HEK293T (cell line): ENCODE measurements at regions not wholly inside any gene's neighbourhood (a gene's known extent, or its start where the extent isn't known, plus 50 kb on each side); places are given as distances from the start of the nearest gene placed in this dataset.
A peak's percentile ranks its signal among the peaks of the same experiment; 100 is the strongest.

ENCODE experiments used
- CTCF ChIA-PET: fragments of 350-600 bp; formaldehyde crosslinking; extraction: SDS; loops from one replicate; lab custom pipeline; 2021; ENCODE audit warnings: antibody characterized with exemption, inconsistent platforms; lab: Yijun Ruan, JAX
- POLR2A ChIA-PET: fragments of 350-600 bp; formaldehyde crosslinking; extraction: SDS; loops from one replicate; lab custom pipeline; 2020; ENCODE audit warnings: antibody characterized with exemption, inconsistent platforms; lab: Yijun Ruan, JAX
- DNase-seq: peaks from one replicate; pipeline ENCODE4 v3.0.0; 2012; ENCODE audit warnings: mixed read lengths; ENCODE audit errors: extremely low spot score
- ARNT ChIP-seq: fragments of 450-650 bp; IDR thresholded peaks from 2 replicates; pipeline ENCODE4 v1.6.1; 2017; ENCODE audit warnings: mild to moderate bottlenecking
- BHLHE40 ChIP-seq: fragments of 450-650 bp; IDR thresholded peaks from 2 replicates; pipeline ENCODE4 v1.6.1; 2016; ENCODE audit warnings: mild to moderate bottlenecking, moderate library complexity, borderline replicate concordance
- CTBP1 ChIP-seq: fragments of 450-650 bp; IDR thresholded peaks from 2 replicates; pipeline ENCODE4 v1.6.1; 2016; ENCODE audit warnings: borderline replicate concordance
- ELF4 ChIP-seq: fragments of 450-650 bp; IDR thresholded peaks from 2 replicates; pipeline ENCODE4 v1.6.1; 2017; ENCODE audit warnings: antibody characterized with exemption
- FOXA1 ChIP-seq: fragments of 450-650 bp; IDR thresholded peaks from 2 replicates; pipeline ENCODE4 v1.6.1; 2016; ENCODE audit warnings: mild to moderate bottlenecking
- FOXK2 ChIP-seq: fragments of 450-650 bp; IDR thresholded peaks from 2 replicates; pipeline ENCODE4 v1.6.1; 2016; ENCODE audit warnings: mild to moderate bottlenecking
- FOXM1 ChIP-seq: fragments of 450-650 bp; IDR thresholded peaks from 2 replicates; pipeline ENCODE4 v1.6.1; 2017; ENCODE audit warnings: mild to moderate bottlenecking, borderline replicate concordance
- HDGF ChIP-seq: fragments of 450-650 bp; IDR thresholded peaks from 2 replicates; pipeline ENCODE4 v1.6.1; 2017; ENCODE audit warnings: antibody characterized with exemption, borderline replicate concordance
- L3MBTL2 ChIP-seq: fragments of 450-650 bp; conservative IDR thresholded peaks from 2 replicates; pipeline ENCODE4 v1.6.1; 2016; ENCODE audit warnings: mild to moderate bottlenecking
- LEF1 ChIP-seq: fragments of 450-650 bp; IDR thresholded peaks from 2 replicates; pipeline ENCODE4 v1.6.1; 2017; ENCODE audit warnings: mild to moderate bottlenecking, borderline replicate concordance
- NFRKB ChIP-seq: fragments of 450-650 bp; IDR thresholded peaks from 2 replicates; pipeline ENCODE4 v1.6.1; 2016; ENCODE audit warnings: mild to moderate bottlenecking, moderate library complexity
- SP1 ChIP-seq: fragments of 450-650 bp; IDR thresholded peaks from 2 replicates; pipeline ENCODE4 v1.6.1; 2017
- SUZ12 ChIP-seq: fragments of 450-650 bp; IDR thresholded peaks from 2 replicates; pipeline ENCODE4 v1.6.1; 2016; ENCODE audit warnings: mild to moderate bottlenecking
- TARDBP ChIP-seq: fragments of 450-650 bp; IDR thresholded peaks from 2 replicates; pipeline ENCODE4 v1.6.1; 2016
- ZNF384 ChIP-seq: fragments of 450-650 bp; IDR thresholded peaks from 2 replicates; pipeline ENCODE4 v1.6.1; 2016
- TF ChIP-seq, protein P1 (sequence below): fragments of 450-650 bp; IDR thresholded peaks from 2 replicates; pipeline ENCODE4 v1.6.1; 2016

GRCh38 chr12:90067791-90068190, 359.2 kb upstream of the ATP2B1 start:
- no peak for DNase-seq
- TF ChIP-seq FOXK2 (no peak), L3MBTL2 (no peak), SP1 (no peak), FOXA1 (no peak), HDGF (no peak), ARNT (no peak), CTBP1 (no peak), FOXM1 (no peak), SUZ12 (no peak), ELF4 (no peak), TARDBP (no peak), LEF1 (no peak), NFRKB (no peak), BHLHE40 (no peak), ZNF384 (no peak)
- TF ChIP-seq, protein P1, sequence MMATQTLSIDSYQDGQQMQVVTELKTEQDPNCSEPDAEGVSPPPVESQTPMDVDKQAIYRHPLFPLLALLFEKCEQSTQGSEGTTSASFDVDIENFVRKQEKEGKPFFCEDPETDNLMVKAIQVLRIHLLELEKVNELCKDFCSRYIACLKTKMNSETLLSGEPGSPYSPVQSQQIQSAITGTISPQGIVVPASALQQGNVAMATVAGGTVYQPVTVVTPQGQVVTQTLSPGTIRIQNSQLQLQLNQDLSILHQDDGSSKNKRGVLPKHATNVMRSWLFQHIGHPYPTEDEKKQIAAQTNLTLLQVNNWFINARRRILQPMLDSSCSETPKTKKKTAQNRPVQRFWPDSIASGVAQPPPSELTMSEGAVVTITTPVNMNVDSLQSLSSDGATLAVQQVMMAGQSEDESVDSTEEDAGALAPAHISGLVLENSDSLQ = no peak
- ChIA-PET CTCF (no interaction called here), POLR2A (no interaction called here)

GRCh38 chr12:90064852-90065801, 356.5 kb upstream of the ATP2B1 start:
- CTCF ChIA-PET = no interaction called here
- POLR2A ChIA-PET = no interaction called here
- TF ChIP-seq HDGF (no peak), ZNF384 (no peak), CTBP1 (no peak), ARNT (no peak), SP1 (no peak), FOXA1 (no peak), NFRKB (no peak), FOXM1 (no peak), SUZ12 (no peak), FOXK2 (no peak), ELF4 (no peak), TARDBP (no peak), BHLHE40 (no peak), L3MBTL2 (no peak), LEF1 (no peak)
- DNase-seq = no peak

DNA sequence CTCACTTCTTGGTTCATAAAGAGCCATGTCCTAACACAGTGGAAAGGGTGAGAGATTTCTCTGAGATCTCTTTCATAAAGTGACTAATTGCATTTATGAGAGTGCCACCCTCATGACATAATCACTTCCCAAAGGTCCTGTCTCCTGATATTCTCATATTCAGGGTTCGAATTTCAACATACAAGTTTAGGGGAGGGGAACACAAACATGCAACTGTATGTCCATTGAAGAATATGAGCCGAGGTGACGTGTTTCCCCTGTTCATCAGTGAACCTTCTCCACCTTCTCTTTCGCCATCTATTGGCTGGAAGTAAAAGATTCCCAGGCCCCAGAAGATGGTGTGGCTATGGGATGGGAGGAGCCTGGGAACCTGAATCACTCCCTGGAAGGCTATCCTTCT, 354.2 kb upstream of the ATP2B1 start:
- POLR2A ChIA-PET = no interaction called here
- CTCF ChIA-PET = no interaction called here
- peak; percentile 28 for DNase-seq
- TF ChIP-seq BHLHE40 (no peak), SUZ12 (no peak), CTBP1 (no peak), TARDBP (no peak), ELF4 (no peak), FOXA1 (no peak), LEF1 (no peak), SP1 (no peak), FOXK2 (no peak), HDGF (no peak), ZNF384 (no peak), NFRKB (no peak), FOXM1 (no peak), L3MBTL2 (no peak), ARNT (no peak)

DNA sequence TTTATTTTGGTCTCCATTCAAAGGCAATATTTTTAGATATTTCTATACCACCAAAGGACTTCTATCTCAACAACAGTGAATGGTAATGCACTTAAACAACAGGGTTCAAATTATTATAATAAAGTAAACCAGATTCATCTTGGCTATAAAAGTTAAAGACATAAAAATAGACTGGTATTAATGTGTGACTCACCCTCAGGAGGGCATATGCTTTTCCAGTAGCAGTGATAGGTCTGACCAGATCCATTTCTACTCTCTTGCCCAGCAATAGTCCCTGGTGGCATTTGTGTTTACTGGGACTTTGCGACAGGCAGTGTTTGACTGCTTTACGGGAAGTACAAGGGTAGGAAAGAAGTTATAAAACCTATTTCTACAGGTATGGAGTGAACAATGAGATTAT, 353.2 kb upstream of the ATP2B1 start:
- ChIA-PET POLR2A (no interaction called here), CTCF (no interaction called here)
- TF ChIP-seq FOXM1 (no peak), ZNF384 (no peak), FOXA1 (no peak), ELF4 (no peak), BHLHE40 (no peak), CTBP1 (no peak), LEF1 (no peak), SP1 (no peak), NFRKB (no peak), TARDBP (no peak), HDGF (no peak), L3MBTL2 (no peak), FOXK2 (no peak), ARNT (no peak)
- TF ChIP-seq, protein P1 = no peak

GRCh38 chr12:90060031-90060430, 351.4 kb upstream of the ATP2B1 start:
- ChIA-PET CTCF (no interaction called here), POLR2A (no interaction called here)
- TF ChIP-seq ARNT (no peak), CTBP1 (peak; percentile 12; the same call in 1 of the 2 replicates), ZNF384 (no peak)
- TF ChIP-seq, protein P1 = peak; percentile 84
- DNase-seq = no peak

More for the DNA sequence above, 353.2 kb upstream of the ATP2B1 start:
- no peak for DNase-seq
